NCI-H1930 (cell line): ENCODE measurements at regions not wholly inside any gene's neighbourhood (a gene's known extent, or its start where the extent isn't known, plus 50 kb on each side); places are given as distances from the start of the nearest gene placed in this dataset.
"Not testable (repeated sequence)": the region's sequence is repeated elsewhere in the genome, so short reads cannot be mapped to it uniquely, and the experiment has no call there.

Experiments
- DNase-seq, 2 experiments: peaks; one replicate each; lab custom pipeline; 2025; lab: John Stamatoyannopoulos, UW

DNA sequence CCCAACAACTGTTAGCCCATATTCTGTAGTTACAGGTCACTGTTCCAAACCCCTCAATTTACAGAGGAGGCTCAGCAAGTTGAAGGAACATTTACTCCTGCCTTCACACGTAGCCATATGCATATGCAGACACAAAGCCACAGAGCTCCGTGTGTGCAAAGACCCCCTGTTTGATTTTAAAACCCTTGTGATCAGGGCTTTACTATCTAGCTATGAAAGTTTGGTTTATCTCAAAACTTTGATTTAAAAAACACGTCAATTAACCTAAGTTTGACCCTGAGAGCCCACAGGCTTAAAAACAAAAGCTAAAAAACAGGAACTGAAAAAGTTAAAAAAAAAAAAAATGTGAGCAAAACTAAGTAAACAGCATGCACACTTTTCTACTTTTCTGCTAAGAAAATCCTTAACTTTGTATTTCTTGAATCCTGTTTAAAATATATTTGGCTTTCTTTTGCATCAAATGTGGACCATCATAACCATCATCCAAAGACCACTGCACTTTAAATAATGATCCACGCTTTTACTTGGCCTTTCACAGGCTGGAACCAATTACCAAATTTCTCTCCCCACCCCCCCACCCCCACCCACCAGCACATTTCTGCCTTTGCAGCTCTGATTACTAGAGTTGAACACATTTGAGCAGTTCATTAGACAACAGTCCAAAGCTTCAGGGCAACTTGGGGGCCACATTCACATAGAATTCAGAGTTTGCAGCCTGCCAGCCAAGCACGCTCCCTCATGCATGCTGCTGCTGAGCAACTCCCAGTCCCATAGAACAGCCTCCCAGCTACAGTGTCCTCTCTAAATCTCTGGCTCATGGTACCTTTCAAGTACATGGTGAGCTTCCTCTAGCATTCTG, 128.8 kb upstream of the MAP3K1 start:
- no peak for DNase-seq

DNA sequence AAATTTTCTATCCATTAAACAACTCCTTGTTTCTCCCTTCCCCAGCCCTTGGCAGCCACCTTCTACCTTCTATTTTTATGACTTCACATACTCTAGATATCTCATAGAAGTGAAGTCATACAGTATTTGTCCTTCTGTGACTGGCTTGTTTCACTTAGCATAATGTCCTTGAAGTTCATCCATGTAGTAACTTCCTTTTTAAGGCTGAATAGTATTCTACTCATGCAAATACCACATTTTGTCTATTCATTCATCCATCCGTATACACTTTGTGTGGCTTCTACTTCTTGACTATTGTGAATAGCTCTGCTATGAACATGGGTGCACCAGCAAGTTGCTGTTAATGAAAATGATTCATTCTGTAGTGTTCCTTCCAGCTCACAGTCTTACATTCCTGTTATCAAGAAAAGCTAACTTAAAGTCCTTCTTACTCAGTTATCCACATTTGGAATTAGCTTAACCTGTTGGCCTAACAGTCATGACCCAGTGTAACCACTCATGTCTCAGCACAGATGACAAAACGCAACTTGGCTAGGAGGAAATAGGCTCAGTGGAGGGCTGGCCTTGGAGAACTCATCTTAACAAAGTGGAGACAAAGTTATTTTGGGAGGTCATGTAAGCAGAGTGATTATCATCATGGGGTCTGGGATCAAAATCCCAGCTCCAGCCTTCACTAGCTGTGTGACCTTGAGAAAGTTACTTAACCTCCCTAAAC, 129.7 kb upstream of the MAP3K1 start:
- no peak for DNase-seq

DNA sequence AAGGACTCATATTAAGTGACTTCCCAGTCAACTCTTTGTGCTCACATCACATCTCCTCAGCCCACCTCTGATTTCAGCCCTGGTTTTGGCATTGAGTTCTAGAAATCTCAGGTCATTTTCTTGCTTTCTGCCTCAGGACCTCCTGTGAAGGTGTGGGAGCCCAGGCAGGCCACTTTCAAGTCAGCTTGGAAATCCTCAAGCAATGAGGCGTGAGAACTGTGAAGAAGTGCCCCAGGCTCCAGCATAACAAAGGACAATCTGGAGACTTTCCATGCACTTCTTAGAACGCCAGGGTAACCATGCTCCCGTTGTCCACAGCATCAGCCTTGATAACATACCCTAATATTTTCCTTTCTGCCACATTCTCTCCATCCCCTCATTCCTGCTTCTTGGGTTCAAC, 131.2 kb upstream of the MAP3K1 start:
- no peak for DNase-seq

DNA sequence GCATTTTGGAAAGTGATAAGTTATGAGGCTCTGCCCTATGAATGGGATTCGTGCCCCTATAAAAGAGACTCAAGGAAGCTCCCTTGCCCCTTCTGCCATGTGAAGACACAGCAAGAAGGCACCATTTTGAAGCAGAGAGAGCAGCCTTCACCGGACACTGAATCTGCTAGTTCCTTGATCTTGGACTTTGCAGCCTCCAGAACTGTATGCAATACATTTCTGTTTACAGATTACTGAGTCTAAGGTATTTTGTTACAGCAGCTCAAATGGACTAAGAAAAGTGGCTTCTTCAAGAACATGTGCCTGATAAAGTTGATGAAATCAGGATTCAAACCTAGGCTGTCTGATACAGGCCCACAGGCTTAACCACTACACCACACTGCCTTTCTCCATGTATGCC, 131.6 kb upstream of the MAP3K1 start:
- no peak for DNase-seq

DNA sequence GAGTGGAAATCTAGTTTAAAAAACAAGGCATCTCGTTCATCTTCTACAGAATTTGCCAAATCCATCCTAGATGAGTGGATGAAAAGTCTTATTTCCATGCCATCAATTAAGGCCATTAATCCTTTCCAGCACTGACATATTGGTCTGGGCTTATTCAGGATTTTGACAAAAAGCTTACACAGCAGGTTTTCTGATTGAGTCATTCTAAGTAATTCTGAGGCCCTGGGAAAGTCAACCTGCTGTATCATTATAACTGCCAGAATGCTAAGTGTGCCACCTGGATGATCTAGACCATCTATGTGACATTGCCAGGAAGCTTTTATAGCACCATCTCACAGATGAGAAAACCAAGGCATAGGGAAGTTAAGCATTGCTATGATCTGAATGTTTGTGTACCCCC, 132.1 kb upstream of the MAP3K1 start:
- no peak for DNase-seq

DNA sequence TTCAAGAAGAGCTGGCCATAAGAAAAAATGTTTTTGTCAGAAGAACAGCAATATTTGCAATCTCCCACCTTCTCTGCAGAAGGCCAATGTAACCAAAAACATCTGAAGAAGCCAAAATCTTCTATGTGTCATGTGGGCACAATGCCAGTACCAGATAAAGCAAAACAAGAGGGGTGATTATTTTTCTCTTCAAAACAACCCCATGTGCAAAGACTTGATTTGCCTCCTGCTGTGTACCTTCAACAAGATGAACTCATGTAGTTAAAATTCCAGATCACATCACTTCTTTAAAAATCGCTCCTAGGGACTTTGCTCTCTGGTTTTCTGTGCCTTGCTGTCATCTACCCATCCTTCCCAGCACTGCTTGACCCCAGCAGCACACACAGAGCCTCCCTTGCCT, 134.0 kb upstream of the MAP3K1 start:
- no peak for DNase-seq

DNA sequence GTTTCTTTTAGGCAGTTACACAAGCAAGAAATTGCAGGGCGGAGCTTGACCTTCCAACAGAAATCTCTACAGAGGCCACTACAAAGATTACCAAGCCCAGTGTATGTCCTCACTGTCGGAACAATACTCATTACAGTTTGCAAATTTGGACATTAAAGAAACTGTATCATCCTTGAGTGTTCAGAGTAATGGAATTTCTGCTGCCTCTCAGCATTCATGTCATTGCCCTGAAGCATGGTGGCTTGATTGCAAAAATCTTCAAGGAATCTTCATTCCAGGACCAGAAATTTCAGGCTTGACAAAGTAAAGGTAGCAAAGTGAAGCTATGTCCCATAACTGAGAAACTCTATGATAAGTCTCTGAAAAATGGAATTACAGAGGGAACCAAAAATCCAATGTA, 134.6 kb upstream of the MAP3K1 start:
- no peak for DNase-seq

DNA sequence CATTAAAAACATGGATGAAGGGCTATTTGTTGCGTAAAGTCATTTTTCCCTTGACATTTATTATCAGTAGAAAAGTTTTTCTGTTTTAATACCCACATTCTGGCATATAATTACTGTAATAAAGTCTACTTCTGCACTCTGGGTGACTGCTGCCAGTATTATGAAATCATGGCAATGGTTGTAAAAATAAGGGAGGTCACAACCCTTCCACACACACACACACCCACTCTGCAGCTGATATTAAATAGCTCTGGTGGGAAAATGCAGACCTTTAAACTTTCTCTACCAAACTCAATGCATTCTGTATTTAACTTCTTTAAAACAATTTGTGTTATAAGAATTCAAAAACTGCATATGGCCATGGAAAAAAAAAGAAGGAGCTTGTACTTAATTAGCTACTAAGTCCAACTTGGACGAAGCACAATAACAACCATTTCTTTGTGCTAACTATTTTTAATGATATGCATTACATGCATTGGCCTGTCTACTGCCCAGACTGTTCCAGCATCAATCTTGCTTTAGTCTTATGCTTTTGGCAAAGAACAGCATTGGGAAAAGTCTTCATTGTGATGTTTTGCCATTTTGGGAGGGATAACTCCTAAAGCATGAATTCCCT, 137.6 kb upstream of the MAP3K1 start:
- no peak for DNase-seq

DNA sequence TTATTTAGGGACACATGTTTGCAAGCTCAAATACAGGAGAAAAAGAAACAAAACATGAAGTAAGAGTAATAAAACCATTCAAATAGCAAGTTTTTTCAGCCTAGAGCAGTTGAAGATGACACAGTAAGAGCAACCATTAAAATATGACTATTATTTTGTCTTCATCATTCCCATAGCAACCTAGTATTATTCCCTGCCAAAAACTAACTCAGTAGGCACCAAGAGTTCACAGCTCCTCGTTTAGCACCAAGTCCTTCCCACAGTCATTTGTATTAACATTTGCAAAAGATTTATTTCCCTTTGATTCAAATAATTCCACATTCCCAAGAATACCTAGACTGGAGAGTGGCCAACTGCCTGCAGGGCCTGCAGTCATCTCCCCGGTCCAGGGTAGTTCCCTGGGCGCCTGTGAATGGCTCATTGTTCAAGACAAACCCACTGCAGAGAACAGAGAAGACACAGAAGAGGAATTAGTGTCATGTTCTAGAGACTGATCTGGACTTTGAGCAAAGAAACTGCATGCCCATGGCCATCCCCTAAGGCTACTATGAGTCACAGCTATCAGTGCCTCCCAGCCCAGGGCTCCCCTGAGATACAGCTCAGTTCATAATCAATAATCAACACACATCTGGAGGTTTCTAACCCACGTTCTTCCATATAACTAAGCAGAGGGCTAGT, 139.1 kb upstream of the MAP3K1 start:
- no peak for DNase-seq

DNA sequence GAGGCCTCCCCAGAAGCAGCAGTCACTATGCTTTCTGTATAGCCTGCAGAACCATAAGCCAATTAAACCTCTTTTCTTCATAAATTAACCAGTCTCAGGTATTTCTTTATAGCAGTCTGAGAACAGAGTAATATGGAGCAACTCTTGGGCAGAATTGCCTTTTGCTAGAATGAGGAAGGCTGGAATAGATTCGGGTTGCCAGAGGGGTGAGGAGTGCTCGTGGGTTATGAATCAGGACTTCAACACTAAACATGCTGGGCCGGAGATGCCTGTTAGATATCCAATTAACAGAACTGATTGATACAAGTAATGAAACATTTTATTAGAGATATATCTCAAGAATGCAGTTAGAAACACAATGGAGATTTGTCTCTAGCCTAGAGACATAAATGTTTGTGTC, 140.9 kb upstream of the MAP3K1 start:
- no peak for DNase-seq

DNA sequence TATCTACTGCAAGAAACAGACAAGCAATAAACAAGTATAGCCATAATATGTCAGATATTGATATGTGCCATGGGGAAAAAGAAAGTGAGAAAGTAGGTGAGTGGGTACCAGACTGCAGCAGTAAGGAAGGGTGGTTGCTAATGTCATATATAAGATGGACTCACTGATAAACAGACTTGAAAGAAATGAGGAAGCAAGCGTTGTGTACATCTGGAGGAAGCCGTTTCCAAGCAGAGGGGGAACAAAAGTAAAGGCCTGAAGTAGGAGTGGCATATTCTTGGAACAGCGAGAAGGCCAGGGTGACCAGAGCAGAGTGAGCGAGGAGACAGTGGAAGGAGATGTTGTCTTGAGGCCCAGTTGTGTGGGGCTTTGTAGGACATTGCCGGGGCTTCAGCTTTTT, 142.2 kb upstream of the MAP3K1 start:
- no peak for DNase-seq

DNA sequence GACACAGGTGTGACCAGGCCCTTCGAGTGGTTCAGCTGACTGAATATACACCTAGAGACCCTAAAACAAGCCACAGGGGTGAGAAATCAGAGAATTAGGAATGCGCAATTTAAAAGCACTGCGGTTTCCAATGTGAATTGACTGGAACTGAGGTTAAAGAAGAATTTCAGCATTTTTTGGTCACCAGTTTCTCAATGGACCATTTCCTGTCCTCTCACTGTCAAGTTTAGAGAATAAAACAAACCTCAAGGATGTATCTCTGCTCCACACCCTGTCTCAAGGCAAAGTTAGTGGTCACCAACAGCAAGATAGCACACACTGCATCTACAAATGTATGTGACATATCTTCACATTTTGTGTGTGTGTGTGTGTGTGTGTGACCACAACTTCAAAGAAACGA, 143.8 kb upstream of the MAP3K1 start:
- DNase-seq: no peak

DNA sequence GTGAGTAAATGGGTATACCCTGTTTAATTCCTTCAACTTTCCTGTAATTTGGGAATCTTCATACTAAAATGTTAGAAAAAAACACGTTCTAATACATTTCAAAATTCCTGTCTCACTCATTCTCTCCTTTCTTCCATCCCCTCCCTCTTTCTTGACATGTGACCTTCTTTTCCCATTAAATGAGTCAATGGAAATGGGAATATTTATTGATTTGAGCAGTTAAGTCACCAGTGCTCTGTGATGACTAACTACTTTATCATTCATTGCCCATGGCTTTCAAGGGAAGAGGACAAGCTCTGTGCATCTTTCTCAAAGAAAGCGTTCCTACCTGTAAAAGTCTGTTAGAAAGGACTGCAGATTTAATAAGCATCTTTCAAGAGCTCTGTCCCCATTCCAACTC, 144.4 kb upstream of the MAP3K1 start:
- DNase-seq: no peak

DNA sequence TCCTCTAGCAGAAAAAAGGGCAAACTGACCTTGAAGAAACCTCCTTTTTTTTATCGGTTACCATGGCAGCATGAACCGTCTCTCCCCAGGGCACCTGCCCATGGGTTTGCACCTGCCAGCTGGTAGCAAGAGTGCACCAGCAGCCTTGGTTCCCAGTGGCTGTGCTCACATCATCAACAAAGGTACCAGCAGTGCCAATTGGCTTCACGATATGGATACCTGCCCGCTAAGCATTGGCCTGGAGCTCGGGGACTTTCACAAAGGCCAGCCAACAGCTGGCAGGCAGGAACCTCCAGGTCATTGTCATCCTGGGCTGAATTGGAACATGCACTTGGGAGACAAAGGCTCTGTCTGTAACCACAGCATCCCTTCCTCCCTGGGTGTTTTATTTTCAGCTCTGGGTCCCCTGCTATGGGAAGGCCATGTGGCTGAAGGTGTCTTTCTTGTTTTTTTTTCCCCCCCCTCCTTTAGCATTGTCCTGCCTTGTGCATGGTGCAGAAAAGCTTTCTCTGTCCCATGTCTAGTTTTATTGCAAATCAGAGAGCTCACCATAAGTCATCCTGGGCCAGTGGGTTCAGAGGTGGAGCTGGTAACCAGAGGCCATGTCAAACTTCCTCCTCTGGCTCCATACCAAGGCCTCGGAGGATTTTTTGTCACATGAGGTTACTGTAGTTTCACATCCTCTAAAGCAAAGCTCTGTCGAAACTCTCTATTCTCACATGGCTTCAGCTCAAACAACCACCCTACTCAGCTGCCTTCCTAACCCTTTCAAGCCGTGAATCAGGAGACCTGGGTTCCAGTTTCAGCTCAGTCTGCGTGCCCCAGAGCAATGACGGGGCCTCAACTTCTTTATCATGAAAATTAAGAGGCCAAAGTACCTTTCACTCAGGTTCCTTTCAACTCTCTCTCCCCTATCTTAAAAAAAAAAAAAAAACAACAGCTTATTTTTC, 145.5 kb upstream of the MAP3K1 start:
- DNase-seq: no peak

DNA sequence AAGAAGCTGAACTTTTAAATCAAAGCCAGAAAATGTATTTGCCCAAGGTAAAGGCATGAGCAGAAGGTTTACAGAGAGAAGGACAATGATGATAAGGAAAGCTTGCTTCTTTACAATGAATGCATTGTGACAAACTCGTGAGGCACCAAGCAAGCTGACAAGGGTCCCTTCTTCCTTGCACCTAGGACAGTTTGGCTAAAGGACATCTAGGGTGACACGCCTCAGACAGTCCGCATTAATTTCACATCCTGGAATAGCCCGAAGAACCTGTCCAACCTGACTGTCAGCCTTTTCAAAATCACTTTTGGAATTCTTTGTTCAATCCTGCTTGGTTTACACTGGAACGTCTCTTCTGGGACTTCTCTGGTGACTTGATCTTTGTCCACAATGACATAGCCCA, 146.4 kb upstream of the MAP3K1 start:
- no peak for DNase-seq

DNA sequence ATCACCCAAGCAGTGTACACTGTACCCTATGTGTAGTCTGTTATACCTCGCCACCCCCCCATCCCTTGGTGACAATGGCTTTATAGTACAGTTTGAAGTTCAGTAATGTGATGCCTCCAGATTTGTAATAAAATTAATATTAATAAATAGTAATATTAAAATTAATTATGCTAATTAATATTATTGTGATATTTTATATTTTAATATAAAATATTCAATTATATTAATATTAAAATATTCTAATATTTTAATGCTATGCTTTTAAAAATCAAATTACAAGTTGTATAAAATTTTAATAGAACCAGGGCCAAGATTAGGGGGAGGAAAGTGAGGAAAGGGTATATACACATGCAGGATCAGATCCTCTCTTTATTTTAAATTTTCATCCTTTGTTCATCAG, 147.7 kb upstream of the MAP3K1 start:
- no peak for DNase-seq

DNA sequence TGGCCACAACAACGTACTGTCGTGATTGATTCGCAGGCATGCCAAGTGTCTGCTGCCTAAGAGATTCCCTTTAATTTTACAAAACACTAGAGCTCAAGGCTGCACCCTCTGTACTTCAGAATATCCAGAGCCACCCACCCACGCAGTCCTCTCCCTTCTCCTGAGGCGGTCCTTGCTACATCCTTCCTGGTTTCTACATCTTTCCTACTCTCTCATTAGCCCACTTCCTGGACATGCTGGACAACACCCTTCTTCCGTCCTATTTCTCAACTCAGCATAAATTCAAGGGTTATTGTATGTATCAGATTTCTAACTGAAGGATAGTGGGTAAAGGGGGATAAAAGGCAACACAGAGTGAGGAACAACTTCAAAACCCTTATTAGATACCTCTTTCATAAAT, 148.4 kb upstream of the MAP3K1 start:
- no peak for DNase-seq

DNA sequence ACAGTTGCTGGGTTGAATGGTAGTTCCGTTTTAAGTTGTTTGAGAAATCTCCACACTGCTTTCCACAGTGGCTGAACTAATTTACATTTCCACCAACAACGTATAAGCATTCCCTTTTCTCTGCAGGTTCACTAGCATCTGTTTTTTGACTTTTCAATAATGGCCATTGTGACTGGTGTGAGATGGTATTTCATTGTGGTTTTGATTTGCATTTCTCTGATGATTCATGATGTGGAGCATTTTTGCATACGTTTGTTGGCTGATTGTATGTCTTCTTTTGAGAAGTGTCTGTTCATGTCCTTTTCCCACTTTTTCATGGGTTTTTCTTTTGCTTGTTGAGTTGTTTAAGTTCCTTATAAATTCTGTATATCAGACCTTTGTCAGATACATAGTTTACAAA, 150.2 kb upstream of the MAP3K1 start:
- DNase-seq: not testable (repeated sequence)

DNA sequence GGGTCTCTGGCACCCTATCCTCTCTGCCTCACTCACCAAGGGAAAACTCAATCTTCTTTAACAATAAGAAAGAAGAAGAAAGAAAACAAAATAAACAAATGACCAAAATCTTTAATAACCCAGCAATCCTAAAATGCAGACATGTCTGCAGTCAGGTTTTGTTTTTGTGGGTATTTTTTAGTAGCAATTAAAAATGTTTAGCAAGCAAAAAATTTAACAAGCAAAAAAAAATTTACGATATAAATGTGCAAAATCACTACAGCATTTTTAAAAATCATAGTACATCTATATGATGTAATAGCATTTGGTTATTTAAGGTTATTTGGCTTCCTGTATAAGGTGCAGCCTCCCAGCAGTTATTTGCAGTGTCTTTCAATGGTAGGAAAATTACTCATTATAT, 151.3 kb upstream of the MAP3K1 start:
- no peak for DNase-seq

DNA sequence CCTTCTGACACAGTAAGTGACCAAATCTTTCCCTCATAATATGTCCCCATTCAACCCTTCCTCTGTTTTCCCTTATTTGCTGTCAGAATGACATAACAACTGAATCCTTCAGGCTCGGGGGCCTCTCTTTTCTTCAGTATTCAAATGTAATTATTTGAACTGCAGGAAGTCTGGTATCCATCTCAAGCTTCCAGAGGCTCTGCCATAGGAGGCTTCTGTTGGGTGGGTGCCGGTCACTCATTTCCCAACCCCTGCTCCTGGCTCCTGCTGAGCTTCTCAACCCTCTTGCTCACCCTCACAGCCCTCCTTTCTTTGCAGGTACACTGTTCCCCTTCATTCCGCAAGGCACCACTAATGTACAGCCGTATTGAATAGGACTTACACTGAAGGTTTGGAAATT, 151.8 kb upstream of the MAP3K1 start:
- no peak for DNase-seq

DNA sequence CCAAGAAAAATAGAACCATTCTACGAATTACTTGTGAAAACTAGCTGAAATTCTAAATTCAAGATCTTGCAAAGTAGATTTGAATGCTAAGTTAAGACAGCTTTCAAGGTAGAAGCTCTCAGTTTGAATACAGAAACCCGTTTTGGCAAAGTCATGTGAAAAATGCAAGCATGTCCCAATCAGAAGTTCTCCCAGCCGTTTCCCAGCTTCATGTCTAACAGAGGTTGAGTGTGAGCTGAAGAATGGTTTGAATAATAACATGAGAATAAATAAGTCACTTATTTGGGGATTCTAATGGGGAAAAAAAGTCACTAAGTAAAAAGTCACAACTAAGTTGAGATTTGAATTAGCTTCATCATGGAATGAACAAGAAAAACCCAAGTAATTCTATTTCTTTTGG, 152.5 kb upstream of the MAP3K1 start:
- no peak for DNase-seq

DNA sequence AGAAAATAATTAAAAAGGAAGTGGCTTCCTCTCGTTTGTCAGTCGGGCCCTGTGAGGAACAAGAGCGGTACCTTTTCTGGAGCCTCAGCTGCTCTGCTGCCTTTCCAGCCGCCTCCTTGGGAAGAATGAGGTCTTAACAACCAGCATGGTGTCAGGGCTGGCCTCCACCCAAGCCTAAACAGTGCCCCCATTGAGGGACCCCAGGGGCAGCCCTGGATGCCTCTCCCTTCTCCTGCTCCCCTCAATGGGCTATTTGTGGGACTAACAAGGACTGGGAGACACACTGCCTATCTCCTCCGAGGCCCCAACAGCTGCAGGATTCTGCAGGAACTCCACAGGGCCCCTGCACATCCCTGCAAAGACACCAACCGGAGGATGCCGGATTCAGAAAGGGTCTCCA, 155.4 kb upstream of the MAP3K1 start:
- DNase-seq: no peak
